HEK293T (cell line): ENCODE measurements at regions not wholly inside any gene's neighbourhood (a gene's known extent, or its start where the extent isn't known, plus 50 kb on each side); places are given as distances from the start of the nearest gene placed in this dataset.

Source experiments
- ARNT ChIP-seq: fragments of 450-650 bp; IDR thresholded peaks from 2 replicates; pipeline ENCODE4 v1.6.1; 2017; ENCODE audit warnings: mild to moderate bottlenecking
- BHLHE40 ChIP-seq: fragments of 450-650 bp; IDR thresholded peaks from 2 replicates; pipeline ENCODE4 v1.6.1; 2016; ENCODE audit warnings: mild to moderate bottlenecking, moderate library complexity, borderline replicate concordance
- CTBP1 ChIP-seq: fragments of 450-650 bp; IDR thresholded peaks from 2 replicates; pipeline ENCODE4 v1.6.1; 2016; ENCODE audit warnings: borderline replicate concordance
- ELF4 ChIP-seq: fragments of 450-650 bp; IDR thresholded peaks from 2 replicates; pipeline ENCODE4 v1.6.1; 2017; ENCODE audit warnings: antibody characterized with exemption
- FOXK2 ChIP-seq: fragments of 450-650 bp; IDR thresholded peaks from 2 replicates; pipeline ENCODE4 v1.6.1; 2016; ENCODE audit warnings: mild to moderate bottlenecking
- FOXM1 ChIP-seq: fragments of 450-650 bp; IDR thresholded peaks from 2 replicates; pipeline ENCODE4 v1.6.1; 2017; ENCODE audit warnings: mild to moderate bottlenecking, borderline replicate concordance
- HDGF ChIP-seq: fragments of 450-650 bp; IDR thresholded peaks from 2 replicates; pipeline ENCODE4 v1.6.1; 2017; ENCODE audit warnings: antibody characterized with exemption, borderline replicate concordance
- L3MBTL2 ChIP-seq: fragments of 450-650 bp; conservative IDR thresholded peaks from 2 replicates; pipeline ENCODE4 v1.6.1; 2016; ENCODE audit warnings: mild to moderate bottlenecking
- LEF1 ChIP-seq: fragments of 450-650 bp; IDR thresholded peaks from 2 replicates; pipeline ENCODE4 v1.6.1; 2017; ENCODE audit warnings: mild to moderate bottlenecking, borderline replicate concordance
- NFRKB ChIP-seq: fragments of 450-650 bp; IDR thresholded peaks from 2 replicates; pipeline ENCODE4 v1.6.1; 2016; ENCODE audit warnings: mild to moderate bottlenecking, moderate library complexity
- SP1 ChIP-seq: fragments of 450-650 bp; IDR thresholded peaks from 2 replicates; pipeline ENCODE4 v1.6.1; 2017
- SUZ12 ChIP-seq: fragments of 450-650 bp; IDR thresholded peaks from 2 replicates; pipeline ENCODE4 v1.6.1; 2016; ENCODE audit warnings: mild to moderate bottlenecking
- TF ChIP-seq, protein P1 (sequence below): fragments of 450-650 bp; IDR thresholded peaks from 2 replicates; pipeline ENCODE4 v1.6.1; 2016

- TF ChIP-seq SP1 (no peak), ARNT (no peak), SUZ12 (no peak), BHLHE40 (no peak), FOXM1 (no peak), ELF4 (no peak), HDGF (no peak), L3MBTL2 (no peak), FOXK2 (no peak), LEF1 (no peak), CTBP1 (no peak), NFRKB (no peak)
- TF ChIP-seq, protein P1, sequence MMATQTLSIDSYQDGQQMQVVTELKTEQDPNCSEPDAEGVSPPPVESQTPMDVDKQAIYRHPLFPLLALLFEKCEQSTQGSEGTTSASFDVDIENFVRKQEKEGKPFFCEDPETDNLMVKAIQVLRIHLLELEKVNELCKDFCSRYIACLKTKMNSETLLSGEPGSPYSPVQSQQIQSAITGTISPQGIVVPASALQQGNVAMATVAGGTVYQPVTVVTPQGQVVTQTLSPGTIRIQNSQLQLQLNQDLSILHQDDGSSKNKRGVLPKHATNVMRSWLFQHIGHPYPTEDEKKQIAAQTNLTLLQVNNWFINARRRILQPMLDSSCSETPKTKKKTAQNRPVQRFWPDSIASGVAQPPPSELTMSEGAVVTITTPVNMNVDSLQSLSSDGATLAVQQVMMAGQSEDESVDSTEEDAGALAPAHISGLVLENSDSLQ, result no peak
These were observed 132.1 kb upstream of the TMC3 start for GRCh38 chr15:81506071-81506470.
